ENCODE measurements at regions not wholly inside any gene's neighbourhood (a gene's known extent, or its start where the extent isn't known, plus 50 kb on each side); places are given as distances from the start of the nearest gene placed in this dataset.

DNA sequence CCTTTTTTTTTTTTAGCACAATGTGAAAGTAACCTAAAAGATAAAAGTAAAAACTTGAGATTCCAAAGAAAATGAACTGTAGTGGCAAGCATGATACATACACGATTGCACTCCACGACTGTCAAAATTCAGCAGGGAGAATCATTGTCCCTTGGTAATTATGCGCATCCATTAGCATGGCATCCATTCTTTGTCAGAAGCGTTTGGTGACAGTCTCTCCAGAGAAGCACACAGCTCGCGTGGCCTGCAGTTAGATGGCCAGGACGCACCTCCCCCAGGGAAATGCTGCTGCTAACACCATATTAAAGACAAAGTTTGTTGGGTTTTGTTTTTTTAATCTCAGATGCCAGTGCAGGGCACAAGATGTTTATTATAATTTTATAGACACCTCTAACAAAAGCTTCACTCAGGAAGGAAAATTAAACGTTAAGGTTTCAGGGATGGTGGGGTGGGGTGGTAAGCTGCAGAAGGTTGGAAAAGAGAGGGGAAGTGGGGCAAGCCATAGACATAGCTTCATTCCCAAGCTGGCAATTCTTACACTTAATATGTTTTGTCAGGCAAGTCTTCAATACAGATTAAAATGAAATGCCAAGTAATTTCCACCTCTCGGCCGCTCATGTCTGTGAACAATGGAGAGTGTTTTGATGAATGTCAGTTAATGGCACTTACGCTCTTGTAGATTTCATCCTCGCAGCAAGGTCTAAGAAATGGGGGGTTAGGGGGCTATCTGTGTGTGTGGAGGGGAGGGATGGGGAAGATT lies 142.8 kb upstream of the TOPAZ1 start:
- no peak overlapping the region for H3K27ac Mint-ChIP-seq
- intact Hi-C loops (cut with micrococcal nuclease), result no loop called here
- H3K27me3 Mint-ChIP-seq, result peaks cover 38% of the 10 kb centered on the region

DNA sequence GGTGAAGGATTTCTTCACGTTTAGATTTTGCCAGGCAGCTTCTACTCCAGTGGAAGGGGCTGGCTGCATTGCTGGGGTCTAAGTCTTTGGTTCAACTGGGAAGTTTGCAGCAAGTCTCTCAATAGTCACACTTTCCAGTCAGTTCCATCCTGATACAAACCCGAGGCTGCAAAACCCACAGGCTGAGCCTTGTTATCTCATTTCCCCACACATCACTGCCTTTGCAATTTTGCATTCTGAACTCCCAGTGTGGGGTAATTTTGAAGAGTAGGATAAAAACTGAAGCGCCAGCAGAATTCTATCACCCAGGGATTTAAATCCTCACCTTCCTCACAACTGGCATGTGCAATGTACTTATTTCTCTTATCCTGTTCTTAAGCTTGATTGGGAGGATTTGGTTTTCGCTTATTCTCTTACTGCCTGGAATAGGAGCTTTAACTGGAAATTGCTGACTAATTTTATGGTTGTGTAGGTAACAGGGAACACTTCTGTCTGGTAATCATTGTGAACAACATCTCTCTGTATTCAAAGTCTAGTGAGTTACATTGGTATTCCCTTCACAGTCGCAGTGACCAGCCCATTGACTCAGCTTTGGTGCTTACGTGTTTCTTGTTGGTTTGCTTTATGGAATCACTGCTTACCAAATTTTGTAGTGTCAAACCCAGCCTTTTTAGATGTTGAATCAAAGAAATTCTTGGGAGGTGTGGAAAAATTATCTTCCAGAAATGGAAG lies 142.0 kb upstream of the TOPAZ1 start:
- DNase-seq, result no peak
- Mint-ChIP-seq H3K27ac (no peak overlapping the region), H3K27me3 (peaks cover 39% of the 10 kb centered on the region), H3K36me3 (no peaks in the 10 kb centered on the region), H3K4me1 (ENCODE audit: low read depth) (peaks cover under 1% of the 10 kb centered on the region), H3K4me3 (no peak overlapping the region), H3K9me3 (no peaks in the 10 kb centered on the region)
- POLR2A ChIA-PET, result no interaction called here
- intact Hi-C loops (cut with micrococcal nuclease), result no loop called here
- CTCF ChIA-PET, result interaction anchor here (1.0 kb wide), 1 partner anchor 13 kb away, joined by 3 read pairs; no protein-coding TSS in a partner anchor

More for the DNA sequence above, 142.8 kb upstream of the TOPAZ1 start:
- no peaks in the 10 kb centered on the region for H3K36me3 Mint-ChIP-seq
- CTCF ChIA-PET, result no interaction called here
- DNase-seq, result no peak
- H3K4me1 Mint-ChIP-seq (ENCODE audit: low read depth), result no peaks in the 10 kb centered on the region
- POLR2A ChIA-PET, result no interaction called here
- H3K9me3 Mint-ChIP-seq, result no peaks in the 10 kb centered on the region
- H3K4me3 Mint-ChIP-seq, result no peak overlapping the region

DNA sequence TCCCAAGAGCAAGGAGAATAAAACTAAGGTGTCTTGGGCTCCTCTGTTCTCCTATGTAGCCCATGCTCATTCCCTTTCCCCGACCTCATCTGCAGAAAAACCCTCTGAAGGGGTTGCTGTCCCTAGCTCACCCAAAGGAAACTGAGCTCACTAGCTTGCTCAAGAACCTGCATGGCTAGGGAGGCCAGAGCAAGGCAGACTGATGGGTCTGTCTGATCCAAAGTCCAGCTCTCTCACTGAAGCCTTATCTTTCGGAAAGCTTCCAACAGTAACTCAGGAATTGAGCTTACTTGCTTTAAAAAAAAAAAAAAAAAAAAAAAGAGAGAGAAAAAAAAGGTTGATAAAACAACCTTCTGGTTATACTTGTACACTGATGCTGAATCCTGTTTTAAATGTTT lies 141.4 kb upstream of the TOPAZ1 start:
- POLR2A ChIA-PET, result no interaction called here
- H3K27ac Mint-ChIP-seq, result no peak overlapping the region
- CTCF ChIA-PET, result interaction anchor here (1.0 kb wide), 1 partner anchor 12 kb away, joined by 3 read pairs; no protein-coding TSS in a partner anchor
- peaks cover 6% of the 10 kb centered on the region for H3K4me1 Mint-ChIP-seq (ENCODE audit: low read depth)
- H3K27me3 Mint-ChIP-seq, result peaks cover 39% of the 10 kb centered on the region
- H3K4me3 Mint-ChIP-seq, result no peak overlapping the region
- no peaks in the 10 kb centered on the region for H3K36me3 Mint-ChIP-seq
- H3K9me3 Mint-ChIP-seq, result no peaks in the 10 kb centered on the region
- no peak for DNase-seq
- intact Hi-C loops (cut with micrococcal nuclease), result no loop called here

DNA sequence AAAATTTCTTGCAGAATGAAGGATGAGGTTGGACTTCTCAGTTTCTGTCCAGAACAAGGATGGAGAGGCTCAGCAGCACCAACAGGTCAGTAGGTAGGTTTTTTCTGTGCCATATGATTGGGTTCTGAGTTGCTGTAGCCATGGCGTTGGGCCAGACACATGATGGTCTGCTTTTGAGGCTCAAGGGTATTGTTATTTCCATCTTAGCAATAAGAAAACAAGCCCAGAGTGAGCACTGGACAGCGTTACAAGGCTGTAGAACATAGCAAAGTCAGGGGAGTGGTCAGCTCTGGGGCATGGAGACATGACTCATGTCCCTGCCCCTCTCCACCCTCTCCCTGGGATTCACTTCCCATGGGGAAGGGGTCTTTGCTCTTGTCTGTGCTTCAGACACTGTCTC lies 137.6 kb upstream of the TOPAZ1 start:
- H3K27me3 Mint-ChIP-seq, result peaks cover 35% of the 10 kb centered on the region
- DNase-seq, result no peak
- no peak overlapping the region for H3K27ac Mint-ChIP-seq
- H3K4me3 Mint-ChIP-seq, result no peak overlapping the region
- H3K36me3 Mint-ChIP-seq, result no peaks in the 10 kb centered on the region
- POLR2A ChIA-PET, result no interaction called here
- CTCF ChIA-PET, result interaction anchor here (1.3 kb wide), 1 partner anchor 10 kb away, joined by 4 read pairs; no protein-coding TSS in a partner anchor
- no peaks in the 10 kb centered on the region for H3K9me3 Mint-ChIP-seq
- intact Hi-C loops (cut with micrococcal nuclease), result loop anchor here (2.0 kb wide), 1 partner anchor 45 kb away; no protein-coding TSS in a partner anchor
- H3K4me1 Mint-ChIP-seq (ENCODE audit: low read depth), result peaks cover 11% of the 10 kb centered on the region

DNA sequence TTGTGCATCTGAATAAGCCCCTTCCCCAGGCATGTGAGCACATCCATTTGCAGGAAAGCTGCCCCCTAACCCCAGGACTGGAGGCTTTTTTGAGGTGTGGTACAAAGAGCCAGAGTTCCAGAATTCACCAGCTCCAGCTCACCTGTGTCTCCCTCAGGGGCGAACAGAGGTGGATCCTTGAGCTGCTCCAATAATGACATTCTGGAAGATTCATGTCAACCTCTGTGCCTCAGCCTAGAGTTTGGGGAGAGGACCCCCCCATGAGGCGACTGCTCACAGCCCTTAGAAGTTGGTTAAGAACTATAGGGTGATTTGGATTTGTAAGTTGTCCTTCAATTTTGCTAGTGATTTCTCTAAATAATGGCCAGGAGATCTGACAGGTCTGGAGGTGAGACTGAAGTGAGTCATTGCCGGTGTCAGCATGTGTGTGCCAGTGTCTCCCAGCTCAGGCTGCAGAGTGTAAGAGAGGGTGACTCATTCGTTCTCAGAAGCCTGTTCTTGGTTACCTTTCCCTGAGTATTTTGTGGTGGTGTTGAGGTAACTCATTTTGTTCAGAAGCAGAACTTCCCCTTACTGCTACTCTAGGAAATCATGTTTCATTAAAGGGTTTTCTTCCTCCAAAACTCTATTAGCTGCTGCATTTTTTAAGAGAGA lies 136.9 kb upstream of the TOPAZ1 start:
- intact Hi-C loops (cut with micrococcal nuclease), result loop anchor here (2.0 to 5.0 kb wide), 2 partner anchors 46 to 332 kb away; no protein-coding TSS in a partner anchor
- H3K4me3 Mint-ChIP-seq, result no peak overlapping the region
- H3K36me3 Mint-ChIP-seq, result no peaks in the 10 kb centered on the region
- H3K9me3 Mint-ChIP-seq, result no peaks in the 10 kb centered on the region
- peaks cover 11% of the 10 kb centered on the region for H3K4me1 Mint-ChIP-seq (ENCODE audit: low read depth)
- peak; percentile 71 for DNase-seq
- H3K27ac Mint-ChIP-seq, result no peak overlapping the region
- POLR2A ChIA-PET, result no interaction called here
- peaks cover 32% of the 10 kb centered on the region for H3K27me3 Mint-ChIP-seq
- CTCF ChIA-PET, result interaction anchor here (0.6 to 1.3 kb wide), 3 partner anchors 9 to 94 kb away, joined by 3 to 4 read pairs (median 3); no protein-coding TSS in a partner anchor

DNA sequence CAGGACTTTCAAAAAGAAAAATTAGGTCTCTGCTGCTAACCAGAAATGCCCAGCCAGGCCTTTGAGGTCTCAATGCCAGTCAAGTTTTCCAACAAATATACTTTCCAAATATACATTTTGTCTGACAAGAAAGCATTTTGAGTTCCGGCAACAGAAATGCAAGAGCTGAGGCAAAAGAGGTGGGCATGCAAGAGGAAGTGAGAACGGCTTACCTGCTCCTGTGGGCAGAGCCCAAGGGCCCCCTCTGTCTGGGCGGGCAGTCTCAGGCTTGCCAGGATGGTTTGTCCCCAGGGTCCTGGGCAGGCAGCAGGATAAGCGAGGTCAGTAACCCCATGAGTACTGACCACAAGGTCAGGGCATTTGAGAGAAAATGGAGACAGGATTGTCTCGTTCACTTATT lies 136.1 kb upstream of the TOPAZ1 start:
- Mint-ChIP-seq H3K27ac (no peak overlapping the region), H3K27me3 (peaks cover 32% of the 10 kb centered on the region), H3K4me1 (ENCODE audit: low read depth) (peaks cover 11% of the 10 kb centered on the region), H3K4me3 (no peak overlapping the region), H3K36me3 (no peaks in the 10 kb centered on the region), H3K9me3 (no peaks in the 10 kb centered on the region)
- DNase-seq, result no peak
- ChIA-PET CTCF (interaction anchor here (1.0 to 1.3 kb wide), 2 partner anchors 9 to 72 kb away, joined by 3 to 4 read pairs; no protein-coding TSS in a partner anchor), POLR2A (no interaction called here)
- intact Hi-C loops (cut with micrococcal nuclease), result loop anchor here (2.0 to 5.0 kb wide), 2 partner anchors 47 to 333 kb away; no protein-coding TSS in a partner anchor

DNA sequence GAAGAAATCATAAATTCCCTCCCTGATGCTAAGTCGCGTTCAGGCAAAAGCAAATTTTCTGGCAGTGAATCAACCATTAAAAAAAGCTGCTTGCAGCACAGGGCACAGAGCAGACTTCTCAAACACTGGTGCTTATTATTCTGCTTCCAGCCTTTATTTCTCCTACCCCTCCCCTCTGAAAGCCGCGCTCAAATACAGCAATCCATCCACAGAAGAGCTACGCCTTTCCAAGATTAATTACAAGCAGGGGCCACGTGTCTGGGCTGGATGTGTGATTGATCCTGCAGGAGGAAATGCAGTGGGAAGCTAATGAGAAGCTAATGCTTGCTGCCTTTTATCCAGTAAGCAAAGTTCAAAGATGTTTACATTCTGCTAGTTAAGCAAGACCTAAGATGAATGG lies 134.9 kb upstream of the TOPAZ1 start:
- no peak for DNase-seq
- CTCF ChIA-PET, result no interaction called here
- Mint-ChIP-seq H3K4me1 (ENCODE audit: low read depth) (peaks cover 11% of the 10 kb centered on the region), H3K4me3 (no peak overlapping the region), H3K27ac (no peak overlapping the region), H3K27me3 (peaks cover 22% of the 10 kb centered on the region), H3K9me3 (no peaks in the 10 kb centered on the region), H3K36me3 (no peaks in the 10 kb centered on the region)
- POLR2A ChIA-PET, result no interaction called here
- intact Hi-C loops (cut with micrococcal nuclease), result loop anchor here (5.0 kb wide), 1 partner anchor 334 kb away; no protein-coding TSS in a partner anchor

DNA sequence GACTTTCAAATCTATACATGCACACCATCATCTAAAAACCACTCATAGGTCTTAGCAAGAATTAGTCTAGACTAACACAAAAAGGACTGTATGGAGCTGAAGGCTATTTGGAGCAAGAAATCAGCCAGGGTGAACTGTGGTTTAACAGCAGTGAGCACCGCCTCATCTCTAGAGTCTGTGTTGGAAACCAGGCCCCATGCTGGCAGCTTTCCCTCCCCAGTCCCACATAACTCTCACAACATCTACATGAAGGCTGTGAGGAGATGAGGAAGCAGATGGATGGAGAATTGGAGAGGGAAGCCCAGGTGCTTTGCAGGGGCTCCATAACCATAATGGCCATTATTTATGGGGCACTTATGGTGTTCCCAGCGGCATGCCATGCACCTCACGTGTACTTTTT lies 133.2 kb upstream of the TOPAZ1 start:
- CTCF ChIA-PET, result no interaction called here

DNA sequence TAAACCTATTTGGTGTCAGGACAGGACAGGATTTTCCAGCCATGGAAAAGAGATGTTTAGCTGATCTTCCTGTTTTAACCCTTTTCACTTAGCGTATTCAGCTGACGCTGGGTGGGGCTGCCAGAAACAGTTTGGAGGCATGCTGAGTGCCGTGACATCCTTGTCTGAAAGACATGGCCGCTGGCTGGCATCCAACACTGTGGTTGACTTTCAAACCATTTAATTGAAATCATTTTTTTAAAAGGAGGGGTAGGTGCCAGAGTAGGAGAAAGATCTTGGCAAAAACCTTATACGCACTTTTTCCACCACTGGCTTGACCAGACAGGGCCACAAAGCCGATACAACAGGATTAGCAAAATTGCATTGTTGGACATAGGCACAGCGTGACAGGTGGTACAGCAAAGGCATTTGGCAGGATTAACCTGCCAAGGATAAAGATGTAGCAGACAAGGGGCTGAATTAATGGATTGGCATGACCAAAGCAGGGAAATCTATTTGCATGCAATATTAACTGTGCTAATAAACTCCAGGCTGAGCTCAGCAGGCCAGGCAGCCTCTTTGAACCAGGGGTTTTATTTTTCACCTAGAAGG lies 131.8 kb upstream of the TOPAZ1 start:
- DNase-seq, result no peak
- H3K36me3 Mint-ChIP-seq, result no peaks in the 10 kb centered on the region
- CTCF ChIA-PET, result no interaction called here

More for the DNA sequence above, 133.2 kb upstream of the TOPAZ1 start:
- Mint-ChIP-seq H3K36me3 (no peaks in the 10 kb centered on the region), H3K4me1 (ENCODE audit: low read depth) (peaks cover 11% of the 10 kb centered on the region), H3K4me3 (no peak overlapping the region), H3K9me3 (no peaks in the 10 kb centered on the region), H3K27me3 (peaks cover 9% of the 10 kb centered on the region), H3K27ac (no peak overlapping the region)
- POLR2A ChIA-PET, result no interaction called here
- intact Hi-C loops (cut with micrococcal nuclease), result loop anchor here (5.0 kb wide), 1 partner anchor 336 kb away; no protein-coding TSS in a partner anchor
- no peak for DNase-seq

DNA sequence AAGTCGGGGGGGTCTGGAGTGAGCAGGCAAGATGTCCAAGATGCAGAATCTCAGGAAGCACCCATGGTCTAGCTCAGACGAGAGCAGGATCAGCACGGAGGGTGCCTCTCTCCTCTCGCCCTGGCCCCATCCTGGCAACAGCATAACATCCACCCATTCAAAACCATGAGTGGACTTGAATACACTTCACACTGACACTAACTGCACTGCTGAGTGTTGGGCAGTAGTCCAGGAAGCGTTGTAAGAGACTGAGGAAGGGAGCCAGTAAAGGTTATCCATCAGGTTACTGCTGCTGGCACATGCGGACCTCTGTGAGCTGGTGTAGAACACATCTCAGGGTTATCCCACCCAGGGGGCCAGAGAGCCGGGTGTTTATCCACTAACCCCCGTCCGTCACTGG lies 131.0 kb upstream of the TOPAZ1 start:
- Mint-ChIP-seq H3K27me3 (peaks cover 15% of the 10 kb centered on the region), H3K4me3 (no peak overlapping the region), H3K9me3 (no peaks in the 10 kb centered on the region), H3K36me3 (no peaks in the 10 kb centered on the region), H3K27ac (no peak overlapping the region), H3K4me1 (ENCODE audit: low read depth) (peaks cover under 1% of the 10 kb centered on the region)
- ChIA-PET POLR2A (no interaction called here), CTCF (no interaction called here)
- intact Hi-C loops (cut with micrococcal nuclease), result loop anchor here (10.0 kb wide), 2 partner anchors 116 to 566 kb away; no protein-coding TSS in a partner anchor
- no peak for DNase-seq

More for the DNA sequence above, 131.8 kb upstream of the TOPAZ1 start:
- Mint-ChIP-seq H3K4me1 (ENCODE audit: low read depth) (peaks cover 9% of the 10 kb centered on the region), H3K27me3 (peaks cover 15% of the 10 kb centered on the region), H3K27ac (no peak overlapping the region), H3K4me3 (no peak overlapping the region), H3K9me3 (no peaks in the 10 kb centered on the region)
- POLR2A ChIA-PET, result no interaction called here
- intact Hi-C loops (cut with micrococcal nuclease), result loop anchor here (5.0 to 10.0 kb wide), 3 partner anchors 115 to 565 kb away; no protein-coding TSS in a partner anchor

DNA sequence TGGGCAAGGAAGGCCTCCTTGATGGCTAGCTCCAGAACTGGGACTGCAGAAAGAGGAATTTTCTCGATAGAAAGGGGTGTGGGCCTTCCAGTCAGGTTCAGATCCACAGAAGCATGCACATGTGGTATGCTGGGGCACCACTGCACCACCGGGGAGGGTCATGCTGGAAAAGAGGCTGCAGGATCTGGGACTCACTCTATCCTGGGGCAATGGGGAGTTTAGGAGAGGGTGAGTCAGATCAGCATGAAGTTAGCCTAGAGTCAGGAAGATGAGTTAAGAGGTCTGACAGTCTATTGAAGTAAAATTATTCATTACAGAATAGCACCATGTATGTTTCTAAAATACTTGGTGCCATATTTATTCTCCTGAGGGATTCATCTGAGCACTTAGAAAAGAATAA lies 130.2 kb upstream of the TOPAZ1 start:
- Mint-ChIP-seq H3K4me3 (no peak overlapping the region), H3K4me1 (ENCODE audit: low read depth) (no peaks in the 10 kb centered on the region), H3K27ac (no peak overlapping the region), H3K9me3 (no peaks in the 10 kb centered on the region), H3K27me3 (peaks cover 17% of the 10 kb centered on the region), H3K36me3 (no peaks in the 10 kb centered on the region)
- CTCF ChIA-PET, result no interaction called here
- POLR2A ChIA-PET, result no interaction called here
- intact Hi-C loops (cut with micrococcal nuclease), result loop anchor here (10.0 kb wide), 2 partner anchors 117 to 567 kb away; no protein-coding TSS in a partner anchor
- DNase-seq, result no peak
